ENCODE measurements at regions not wholly inside any gene's neighbourhood (a gene's known extent, or its start where the extent isn't known, plus 50 kb on each side); places are given as distances from the start of the nearest gene placed in this dataset.

- no peak for ATAC-seq
- Histone ChIP-seq H3K9ac (ENCODE audit: low read length) (no peak overlapping the region), H3K27me3 (ENCODE audit: insufficient read depth, low read length) (0 out of 2 replicates have a peak, but pooled peaks cover 3% of the 10 kb centered on the region), H3K9me3 (ENCODE audit: control insufficient read depth in 1 of 2, insufficient read depth in 1 of 2, low read depth in 1 of 2, low read length in 2 of 2) (no peaks in the 10 kb centered on the region), H3K4me3 (replicated peaks in 1 of 2; ENCODE audit: low read depth in 1 of 2, low read length in 2 of 2) (no peak overlapping the region), H3K79me2 (ENCODE audit: insufficient read depth, low read length) (no peaks in the 10 kb centered on the region), H3K36me3 (ENCODE audit: control insufficient read depth in 1 of 2, insufficient read depth in 2 of 2, low read length in 2 of 2) (no peaks in the 10 kb centered on the region), H2AFZ (ENCODE audit: low read depth, low read length, poor library complexity, severe bottlenecking) (no peak overlapping the region), H3K9me2 (ENCODE audit: insufficient read depth) (no peaks in the 10 kb centered on the region), H3K4me2 (ENCODE audit: low read length) (no peak overlapping the region), H3K4me1 (ENCODE audit: control insufficient read depth in 1 of 2, insufficient read depth in 2 of 2, low read length in 2 of 2) (peaks cover 0 to 4% of the 10 kb centered on the region in 2 experiments; a peak in 1 of 4 replicates), H3K27ac (ENCODE audit: low read depth, low read length) (no peak overlapping the region), H4K20me1 (ENCODE audit: insufficient read depth) (no peaks in the 10 kb centered on the region)
- TF ChIP-seq YY1 (IDR thresholded peaks at IDR 0.05; ENCODE audit: extremely low read depth, insufficient replicate concordance, low read depth, low read length), result no peak
- TF ChIP-seq SIN3A (IDR thresholded peaks at IDR 0.05; ENCODE audit: low read depth), result no peak
- TF ChIP-seq TCF7L2 (IDR thresholded peaks at IDR 0.05; ENCODE audit: borderline replicate concordance, extremely low read depth, insufficient read depth, insufficient read length), result no peak
- no peak for TF ChIP-seq POLR2AphosphoS5 (IDR thresholded peaks at IDR 0.05; ENCODE audit: low read depth, low read length)
- TF ChIP-seq ZBTB33 (IDR thresholded peaks at IDR 0.05; ENCODE audit: extremely low read depth, insufficient replicate concordance, low read length), result no peak
- no peak for TF ChIP-seq EGR1 (IDR thresholded peaks at IDR 0.05; ENCODE audit: low read depth)
- no peak for TF ChIP-seq CTCF (IDR thresholded peaks at IDR 0.05 in 2 of 3, conservative IDR thresholded peaks at IDR 0.05 in 1 of 3; ENCODE audit: borderline replicate concordance in 1 of 3, insufficient read depth in 1 of 3, low read depth in 2 of 3, low read length in 2 of 3)
- no peak for TF ChIP-seq RAD21 (IDR thresholded peaks at IDR 0.05; ENCODE audit: low read depth)
- TF ChIP-seq ZNF274 (IDR thresholded peaks at IDR 0.05; ENCODE audit: low read depth, low read length), result no peak
- no peak for TF ChIP-seq ELF1 (IDR thresholded peaks at IDR 0.05; ENCODE audit: borderline replicate concordance, low read depth)
- no peak for TF ChIP-seq EZH2phosphoT487 (IDR thresholded peaks at IDR 0.05; ENCODE audit: borderline replicate concordance)
- no peak for TF ChIP-seq EZH2 (IDR thresholded peaks at IDR 0.05)
- TF ChIP-seq CBX3 (IDR thresholded peaks at IDR 0.05; ENCODE audit: low read depth), result no peak
- no peak for TF ChIP-seq ATF3 (IDR thresholded peaks at IDR 0.05)
- TF ChIP-seq POLR2A (IDR thresholded peaks at IDR 0.05; ENCODE audit: borderline replicate concordance, extremely low read depth, insufficient read depth, insufficient read length), result no peak
- TF ChIP-seq REST (IDR thresholded peaks at IDR 0.05; ENCODE audit: low read depth), result no peak
- TF ChIP-seq FOSL1 (IDR thresholded peaks at IDR 0.05; ENCODE audit: low read depth), result no peak
- DNase-seq (ENCODE audit: low read depth, low spot score), result no peak
- CTCF ChIA-PET, result no interaction called here
- POLR2A ChIA-PET, result no interaction called here
- RAD21 ChIA-PET (ENCODE audit: low non-redundant PET in 1 of 2, low total read pairs in 2 of 2, uncharacterized antibody in 2 of 2, unreplicated experiment in 2 of 2), result no interaction called here
- intact Hi-C loops (cut with micrococcal nuclease), result no loop called here
- BruUV-seq (replicated peaks), result no TSS peak
Measured at GRCh38 chr12:111028830-111029229, 108.5 kb upstream of the MYL2 start.
